ENCODE measurements at regions not wholly inside any gene's neighbourhood (a gene's known extent, or its start where the extent isn't known, plus 50 kb on each side); places are given as distances from the start of the nearest gene placed in this dataset.

DNA sequence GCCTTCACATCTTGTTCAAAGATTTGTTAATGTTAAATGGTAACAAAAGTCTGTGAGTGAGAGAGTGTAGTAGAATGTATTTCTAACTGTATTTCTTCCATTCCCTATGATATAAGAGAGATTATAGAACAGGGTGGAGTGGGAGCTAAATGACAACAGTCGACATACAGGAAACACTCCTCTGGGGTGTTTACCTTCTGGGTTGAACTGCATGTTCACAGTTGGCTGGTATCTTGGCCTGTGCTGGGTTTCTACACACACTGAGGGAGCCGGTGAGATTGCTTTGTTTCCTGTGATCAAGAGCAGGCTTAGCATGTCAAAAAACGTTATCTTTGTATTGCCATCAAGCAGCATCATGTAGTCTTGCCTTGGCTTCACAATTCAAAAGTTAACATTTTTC is 274.3 kb upstream of the FAR2 start:
- TF ChIP-seq CTCF (IDR thresholded peaks at IDR 0.05; ENCODE audit: borderline replicate concordance, extremely low read depth, low read length, poor library complexity, severe bottlenecking) (no peak), EZH2 (IDR thresholded peaks at IDR 0.05; ENCODE audit: borderline replicate concordance, low read depth, low read length, severe bottlenecking) (no peak)
